Liver (tissue), 7 donors: ENCODE measurements at regions not wholly inside any gene's neighbourhood (a gene's known extent, or its start where the extent isn't known, plus 50 kb on each side); places are given as distances from the start of the nearest gene placed in this dataset.

ENCODE experiments used
- DNase-seq: peaks from one replicate; pipeline ENCODE4 v3.0.0-alpha.2; 2017; ENCODE audit warnings: low spot score
- H3K27ac ChIP-seq, 2 donors: one replicate each; pipeline ENCODE4 v1.7.0; 2013; ENCODE audit warnings: inconsistent platforms in 2 of 2, low read length in 2 of 2, control low read depth in 1 of 2, low read depth in 1 of 2, mild to moderate bottlenecking in 1 of 2
- H3K27me3 ChIP-seq, 4 donors: one replicate each; pipeline versions ENCODE4 v1.6.1 to v1.7.0; 2013; ENCODE audit warnings: low read length in 3 of 4, inconsistent platforms in 1 of 4, mild to moderate bottlenecking in 1 of 4, moderate library complexity in 1 of 4; ENCODE audit not compliant: control insufficient read depth in 4 of 4, insufficient read depth in 4 of 4
- H3K36me3 ChIP-seq, 4 donors: one replicate each; pipeline versions ENCODE4 v1.6.1 to v1.7.0; 2013; ENCODE audit warnings: low read length in 3 of 4, mild to moderate bottlenecking in 3 of 4, low read depth in 1 of 4, moderate library complexity in 1 of 4; ENCODE audit not compliant: control insufficient read depth in 4 of 4, insufficient read depth in 3 of 4
- H3K4me1 ChIP-seq, 4 donors: one replicate each; pipeline versions ENCODE4 v1.6.1 to v1.7.0; 2013; ENCODE audit warnings: low read length in 3 of 4, mild to moderate bottlenecking in 3 of 4, moderate library complexity in 1 of 4; ENCODE audit not compliant: control insufficient read depth in 4 of 4, insufficient read depth in 4 of 4
- H3K4me3 ChIP-seq, 3 donors: one replicate each; pipeline versions ENCODE4 v1.6.1 to v1.7.0; 2013; ENCODE audit warnings: low read length in 3 of 3, control low read depth in 1 of 3, low read depth in 1 of 3, mild to moderate bottlenecking in 1 of 3
- H3K9ac ChIP-seq, 2 donors: one replicate each; pipeline ENCODE4 v1.7.0; 2013; ENCODE audit warnings: low read length in 2 of 2, mild to moderate bottlenecking in 2 of 2, moderate library complexity in 2 of 2, control low read depth in 1 of 2, low read depth in 1 of 2
- H3K9me3 ChIP-seq, 4 donors: one replicate each; pipeline versions ENCODE4 v1.6.1 to v1.7.0; 2013; ENCODE audit warnings: low read length in 3 of 4; ENCODE audit not compliant: control insufficient read depth in 4 of 4
- EGR1 ChIP-seq, 2 donors: IDR thresholded peaks; 2 replicates each; pipeline ENCODE4 v1.6.1; 2016 to 2018; ENCODE audit warnings: antibody characterized with exemption in 2 of 2, low read depth in 2 of 2
- FOXA2 ChIP-seq: IDR thresholded peaks from 2 replicates; pipeline ENCODE4 v1.6.1; 2016; ENCODE audit warnings: antibody characterized with exemption
- HNF4A ChIP-seq, 2 donors: conservative IDR thresholded peaks; 2 replicates each; pipeline ENCODE4 v1.6.1; 2016; ENCODE audit warnings: antibody characterized with exemption in 2 of 2, mild to moderate bottlenecking in 2 of 2
- HNF4G ChIP-seq: IDR thresholded peaks from 2 replicates; pipeline ENCODE4 v1.6.1; 2016; ENCODE audit warnings: antibody characterized with exemption
- NR2F2 ChIP-seq: IDR thresholded peaks from 2 replicates; pipeline ENCODE4 v1.6.1; 2016; ENCODE audit warnings: antibody characterized with exemption
- RAD21 ChIP-seq, 2 donors: IDR thresholded peaks; 2 replicates each; pipeline ENCODE4 v1.6.1; 2016; ENCODE audit warnings: antibody characterized with exemption in 2 of 2, mild to moderate bottlenecking in 2 of 2
- RXRA ChIP-seq, 2 donors: IDR thresholded peaks; 2 replicates each; pipeline ENCODE4 v1.6.1; 2017 to 2018; ENCODE audit warnings: antibody characterized with exemption in 2 of 2, mild to moderate bottlenecking in 1 of 2
- SP1 ChIP-seq: IDR thresholded peaks from 2 replicates; pipeline ENCODE4 v1.6.1; 2018; ENCODE audit warnings: antibody characterized with exemption, mild to moderate bottlenecking
- YY1 ChIP-seq: IDR thresholded peaks from 2 replicates; pipeline ENCODE4 v1.6.1; 2016; ENCODE audit warnings: antibody characterized with exemption, mild to moderate bottlenecking
- WGBS: extraction: QIAGEN DNeasy Blood & Tissue Kit; methylation state at CpG from one replicate; pipeline ENCODE4 v1.1.7; 2013; 5-methylcytosine and 5-hydroxymethylcytosine counted together
- TF ChIP-seq, protein P1 (sequence below): IDR thresholded peaks from 2 replicates; pipeline ENCODE4 v1.6.1; 2016; ENCODE audit warnings: antibody characterized with exemption, mild to moderate bottlenecking
- TF ChIP-seq, protein P2 (sequence below): IDR thresholded peaks from 2 replicates; pipeline ENCODE4 v1.6.1; 2016; ENCODE audit warnings: antibody characterized with exemption
- TF ChIP-seq, protein P3 (sequence below): IDR thresholded peaks from 2 replicates; pipeline ENCODE4 v1.6.1; 2016; ENCODE audit warnings: antibody characterized with exemption
- donor health status: healthy.
- donor health status: healthy.
- donor health status: healthy.
- donor health status: healthy.

DNA sequence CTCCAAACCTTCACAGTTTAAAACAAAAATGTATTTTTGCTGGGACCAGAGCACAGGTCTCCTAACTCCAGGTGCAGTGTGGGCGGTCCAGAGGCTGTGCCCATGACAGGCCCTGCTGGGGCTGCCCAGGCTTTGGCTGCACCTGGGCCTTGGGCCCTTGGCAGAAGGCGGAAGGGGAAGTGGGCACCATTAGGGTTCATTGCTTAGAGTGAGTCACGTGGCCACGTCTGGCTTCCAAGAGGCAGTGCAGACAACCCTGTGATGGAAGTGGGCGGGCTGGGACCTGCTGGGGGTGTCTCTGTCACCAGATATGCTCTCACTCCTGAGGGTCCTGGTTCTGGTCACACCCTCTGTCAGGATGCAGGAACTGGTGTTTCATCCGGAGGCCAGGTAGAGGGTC lies 302.2 kb downstream of the QKI start (continued):
- TF ChIP-seq, protein P1, sequence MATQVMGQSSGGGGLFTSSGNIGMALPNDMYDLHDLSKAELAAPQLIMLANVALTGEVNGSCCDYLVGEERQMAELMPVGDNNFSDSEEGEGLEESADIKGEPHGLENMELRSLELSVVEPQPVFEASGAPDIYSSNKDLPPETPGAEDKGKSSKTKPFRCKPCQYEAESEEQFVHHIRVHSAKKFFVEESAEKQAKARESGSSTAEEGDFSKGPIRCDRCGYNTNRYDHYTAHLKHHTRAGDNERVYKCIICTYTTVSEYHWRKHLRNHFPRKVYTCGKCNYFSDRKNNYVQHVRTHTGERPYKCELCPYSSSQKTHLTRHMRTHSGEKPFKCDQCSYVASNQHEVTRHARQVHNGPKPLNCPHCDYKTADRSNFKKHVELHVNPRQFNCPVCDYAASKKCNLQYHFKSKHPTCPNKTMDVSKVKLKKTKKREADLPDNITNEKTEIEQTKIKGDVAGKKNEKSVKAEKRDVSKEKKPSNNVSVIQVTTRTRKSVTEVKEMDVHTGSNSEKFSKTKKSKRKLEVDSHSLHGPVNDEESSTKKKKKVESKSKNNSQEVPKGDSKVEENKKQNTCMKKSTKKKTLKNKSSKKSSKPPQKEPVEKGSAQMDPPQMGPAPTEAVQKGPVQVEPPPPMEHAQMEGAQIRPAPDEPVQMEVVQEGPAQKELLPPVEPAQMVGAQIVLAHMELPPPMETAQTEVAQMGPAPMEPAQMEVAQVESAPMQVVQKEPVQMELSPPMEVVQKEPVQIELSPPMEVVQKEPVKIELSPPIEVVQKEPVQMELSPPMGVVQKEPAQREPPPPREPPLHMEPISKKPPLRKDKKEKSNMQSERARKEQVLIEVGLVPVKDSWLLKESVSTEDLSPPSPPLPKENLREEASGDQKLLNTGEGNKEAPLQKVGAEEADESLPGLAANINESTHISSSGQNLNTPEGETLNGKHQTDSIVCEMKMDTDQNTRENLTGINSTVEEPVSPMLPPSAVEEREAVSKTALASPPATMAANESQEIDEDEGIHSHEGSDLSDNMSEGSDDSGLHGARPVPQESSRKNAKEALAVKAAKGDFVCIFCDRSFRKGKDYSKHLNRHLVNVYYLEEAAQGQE, result no peak
- no peak for TF ChIP-seq RAD21 (IDR thresholded peaks at IDR 0.05)
- TF ChIP-seq, protein P2, sequence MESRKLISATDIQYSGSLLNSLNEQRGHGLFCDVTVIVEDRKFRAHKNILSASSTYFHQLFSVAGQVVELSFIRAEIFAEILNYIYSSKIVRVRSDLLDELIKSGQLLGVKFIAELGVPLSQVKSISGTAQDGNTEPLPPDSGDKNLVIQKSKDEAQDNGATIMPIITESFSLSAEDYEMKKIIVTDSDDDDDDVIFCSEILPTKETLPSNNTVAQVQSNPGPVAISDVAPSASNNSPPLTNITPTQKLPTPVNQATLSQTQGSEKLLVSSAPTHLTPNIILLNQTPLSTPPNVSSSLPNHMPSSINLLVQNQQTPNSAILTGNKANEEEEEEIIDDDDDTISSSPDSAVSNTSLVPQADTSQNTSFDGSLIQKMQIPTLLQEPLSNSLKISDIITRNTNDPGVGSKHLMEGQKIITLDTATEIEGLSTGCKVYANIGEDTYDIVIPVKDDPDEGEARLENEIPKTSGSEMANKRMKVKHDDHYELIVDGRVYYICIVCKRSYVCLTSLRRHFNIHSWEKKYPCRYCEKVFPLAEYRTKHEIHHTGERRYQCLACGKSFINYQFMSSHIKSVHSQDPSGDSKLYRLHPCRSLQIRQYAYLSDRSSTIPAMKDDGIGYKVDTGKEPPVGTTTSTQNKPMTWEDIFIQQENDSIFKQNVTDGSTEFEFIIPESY, result no peak
- no peak for TF ChIP-seq NR2F2
- no peak for TF ChIP-seq RXRA (IDR thresholded peaks at IDR 0.05)

GRCh38 chr6:163715846-163716245 lies 301.3 kb downstream of the QKI start:
- peaks cover 0 to 4% (median 2%) of the 10 kb centered on the region in 4 donors for H3K4me1 ChIP-seq
- no peak overlapping the region for H3K27ac ChIP-seq
- TF ChIP-seq NR2F2, result no peak
- TF ChIP-seq FOXA2, result no peak
- TF ChIP-seq HNF4G, result no peak
- TF ChIP-seq EGR1 (IDR thresholded peaks at IDR 0.05; ENCODE audit: low read depth in 2 of 2), result no peak
- TF ChIP-seq RAD21 (IDR thresholded peaks at IDR 0.05), result no peak
- TF ChIP-seq, protein P3, sequence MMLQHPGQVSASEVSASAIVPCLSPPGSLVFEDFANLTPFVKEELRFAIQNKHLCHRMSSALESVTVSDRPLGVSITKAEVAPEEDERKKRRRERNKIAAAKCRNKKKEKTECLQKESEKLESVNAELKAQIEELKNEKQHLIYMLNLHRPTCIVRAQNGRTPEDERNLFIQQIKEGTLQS, result no peak
- no peak for TF ChIP-seq SP1
- TF ChIP-seq HNF4A (conservative IDR thresholded peaks at IDR 0.05), result no peak
- no peak for TF ChIP-seq YY1
- no peak overlapping the region for H3K9ac ChIP-seq
- H3K36me3 ChIP-seq, result no peaks in the 10 kb centered on the region
- no peak for DNase-seq
- no peak overlapping the region for H3K4me3 ChIP-seq
- H3K27me3 ChIP-seq, result no peaks in the 10 kb centered on the region
- no peaks in the 10 kb centered on the region for H3K9me3 ChIP-seq
- 92% methylated on average over 7 of the region's 7 CpGs for WGBS

DNA sequence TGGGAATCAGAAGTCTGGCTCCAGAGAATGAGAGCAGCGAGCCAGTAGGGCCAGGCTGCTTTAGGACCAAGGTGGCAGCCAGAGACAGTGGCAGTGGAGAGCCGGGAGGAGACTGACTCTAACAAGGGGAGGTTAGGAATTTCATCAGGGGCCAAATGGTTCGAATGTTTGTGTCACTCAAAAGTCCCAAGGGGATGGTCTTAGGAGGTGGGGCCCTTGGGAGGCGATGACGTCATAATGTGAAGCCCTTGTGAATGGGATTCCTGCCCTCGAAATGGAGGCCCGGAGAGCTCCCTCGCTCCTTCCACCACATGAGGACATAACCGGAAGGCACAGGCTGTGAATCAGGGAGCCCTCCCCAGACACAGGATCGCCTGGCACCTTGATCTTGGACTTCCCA lies 299.7 kb downstream of the QKI start:
- no peak overlapping the region for H3K9ac ChIP-seq
- no peak for TF ChIP-seq HNF4A (conservative IDR thresholded peaks at IDR 0.05)
- TF ChIP-seq RXRA (IDR thresholded peaks at IDR 0.05), result no peak
- TF ChIP-seq NR2F2, result no peak
- WGBS, result 94% methylated on average over 10 of the region's 10 CpGs

More for the DNA sequence above, 299.7 kb downstream of the QKI start:
- H3K4me3 ChIP-seq, result no peak overlapping the region
- H3K27me3 ChIP-seq, result no peaks in the 10 kb centered on the region
- no peaks in the 10 kb centered on the region for H3K9me3 ChIP-seq
- H3K36me3 ChIP-seq, result no peaks in the 10 kb centered on the region
- H3K4me1 ChIP-seq, result peaks cover 0 to 3% (median 1%) of the 10 kb centered on the region in 4 donors
- no peak for DNase-seq
- no peak overlapping the region for H3K27ac ChIP-seq
